ENCODE measurements at regions not wholly inside any gene's neighbourhood (a gene's known extent, or its start where the extent isn't known, plus 50 kb on each side); places are given as distances from the start of the nearest gene placed in this dataset.

DNA sequence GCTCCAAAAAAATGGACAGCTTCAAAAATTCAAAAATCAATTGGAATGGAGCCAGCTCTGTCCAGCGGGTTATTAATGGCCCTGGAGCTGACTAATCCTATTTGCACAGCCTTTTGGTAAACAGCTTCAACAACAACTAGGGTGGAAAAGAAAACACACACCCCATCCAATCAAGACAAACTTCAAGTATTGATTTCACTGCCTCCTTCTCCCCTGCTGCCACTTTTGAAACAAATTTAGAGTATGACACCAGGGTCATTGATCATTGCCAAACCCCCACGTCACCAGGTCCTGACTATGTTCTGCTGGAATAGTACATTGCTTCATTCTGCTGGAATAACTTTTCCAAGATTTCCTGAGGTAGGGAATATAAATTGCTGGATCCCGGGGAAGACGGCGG is 56.8 kb upstream of the GTF3A start:
- no peak for ATAC-seq (ENCODE audit: poor library complexity)
- TF ChIP-seq, protein P1, sequence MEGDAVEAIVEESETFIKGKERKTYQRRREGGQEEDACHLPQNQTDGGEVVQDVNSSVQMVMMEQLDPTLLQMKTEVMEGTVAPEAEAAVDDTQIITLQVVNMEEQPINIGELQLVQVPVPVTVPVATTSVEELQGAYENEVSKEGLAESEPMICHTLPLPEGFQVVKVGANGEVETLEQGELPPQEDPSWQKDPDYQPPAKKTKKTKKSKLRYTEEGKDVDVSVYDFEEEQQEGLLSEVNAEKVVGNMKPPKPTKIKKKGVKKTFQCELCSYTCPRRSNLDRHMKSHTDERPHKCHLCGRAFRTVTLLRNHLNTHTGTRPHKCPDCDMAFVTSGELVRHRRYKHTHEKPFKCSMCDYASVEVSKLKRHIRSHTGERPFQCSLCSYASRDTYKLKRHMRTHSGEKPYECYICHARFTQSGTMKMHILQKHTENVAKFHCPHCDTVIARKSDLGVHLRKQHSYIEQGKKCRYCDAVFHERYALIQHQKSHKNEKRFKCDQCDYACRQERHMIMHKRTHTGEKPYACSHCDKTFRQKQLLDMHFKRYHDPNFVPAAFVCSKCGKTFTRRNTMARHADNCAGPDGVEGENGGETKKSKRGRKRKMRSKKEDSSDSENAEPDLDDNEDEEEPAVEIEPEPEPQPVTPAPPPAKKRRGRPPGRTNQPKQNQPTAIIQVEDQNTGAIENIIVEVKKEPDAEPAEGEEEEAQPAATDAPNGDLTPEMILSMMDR (IDR thresholded peaks at IDR 0.05) = no peak
- ChIA-PET CTCF (interaction anchor here (1.2 kb wide), 1 partner anchor 459 kb away, joined by 3 read pairs; no protein-coding TSS in a partner anchor), POLR2A (interaction anchor here (0.6 kb wide), 1 partner anchor 78 kb away, joined by 3 read pairs; no protein-coding TSS in a partner anchor)
- H3K27ac ChIP-seq (ENCODE audit: low read depth in 1 of 2, low read length in 2 of 2) = no peak overlapping the region
- H3K4me3 Mint-ChIP-seq = no peak overlapping the region
- H3K36me3 ChIP-seq (ENCODE audit: insufficient read depth, low read length) = no peaks in the 10 kb centered on the region
- H3K27me3 Mint-ChIP-seq = peaks cover 37% of the 10 kb centered on the region
- H3K36me3 Mint-ChIP-seq (ENCODE audit: low read depth) = no peaks in the 10 kb centered on the region
- H3K27me3 ChIP-seq (ENCODE audit: control insufficient read depth in 1 of 2, insufficient read depth in 2 of 2, low read length in 2 of 2) = peaks cover 8 to 12% of the 10 kb centered on the region in 2 experiments
- peaks cover 0 to 2% of the 10 kb centered on the region in 2 experiments for H3K9me3 ChIP-seq (ENCODE audit: control insufficient read depth in 1 of 2, insufficient read depth in 1 of 2, low read length in 2 of 2)
- H3K9me3 Mint-ChIP-seq = no peaks in the 10 kb centered on the region
- no peak overlapping the region for H3K27ac Mint-ChIP-seq
- H3K4me1 Mint-ChIP-seq (ENCODE audit: low read depth) = no peaks in the 10 kb centered on the region
- peaks cover under 1% of the 10 kb centered on the region for H3K4me1 ChIP-seq (ENCODE audit: insufficient read depth, low read length)
- intact Hi-C loops (cut with DNase I, micrococcal nuclease) = no loop called here
- no peak overlapping the region for H3K4me3 ChIP-seq (ENCODE audit: low read length)
- DNase-seq = no peak

DNA sequence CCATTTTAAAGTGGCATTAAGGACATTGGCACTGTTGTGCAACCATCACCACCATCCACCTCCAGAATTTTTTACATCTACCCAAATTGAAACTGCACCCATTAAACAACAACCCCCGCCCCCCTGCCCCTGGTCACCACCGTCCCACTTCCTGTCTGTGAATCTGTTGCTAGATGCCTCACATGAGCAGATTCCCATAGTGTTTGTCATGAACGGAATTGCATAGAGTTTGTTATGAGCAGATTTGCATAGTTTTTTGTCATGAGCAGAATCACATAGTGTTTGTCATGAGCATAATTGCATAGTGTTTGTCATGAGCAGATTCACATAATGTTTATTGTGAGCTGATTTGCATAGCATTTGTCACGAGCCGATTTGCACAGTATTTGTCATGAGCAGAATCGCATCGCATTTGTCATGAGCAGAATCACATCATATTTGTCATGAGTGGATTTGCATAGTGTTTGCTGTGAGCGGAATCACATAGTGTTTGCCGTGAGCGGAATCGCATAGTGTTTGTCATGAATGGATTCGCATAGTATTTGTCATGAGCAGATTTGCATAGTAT is 54.0 kb upstream of the GTF3A start:
- Histone ChIP-seq H3K36me3 (ENCODE audit: insufficient read depth, low read length) (no peaks in the 10 kb centered on the region), H3K4me3 (ENCODE audit: low read length) (no peak overlapping the region), H3K27ac (ENCODE audit: low read depth in 1 of 2, low read length in 2 of 2) (no peak overlapping the region), H3K4me1 (ENCODE audit: insufficient read depth, low read length) (peaks cover 3% of the 10 kb centered on the region), H3K9me3 (ENCODE audit: control insufficient read depth in 1 of 2, insufficient read depth in 1 of 2, low read length in 2 of 2) (no peaks in the 10 kb centered on the region), H3K27me3 (ENCODE audit: control insufficient read depth in 1 of 2, insufficient read depth in 2 of 2, low read length in 2 of 2) (peaks cover 11 to 15% of the 10 kb centered on the region in 2 experiments)
- Mint-ChIP-seq H3K4me3 (no peak overlapping the region), H3K27ac (no peak overlapping the region), H3K9me3 (no peaks in the 10 kb centered on the region), H3K36me3 (ENCODE audit: low read depth) (no peaks in the 10 kb centered on the region), H3K4me1 (ENCODE audit: low read depth) (peaks cover 5% of the 10 kb centered on the region), H3K27me3 (peaks cover 43% of the 10 kb centered on the region)
- intact Hi-C loops (cut with DNase I, micrococcal nuclease) = loop anchor here in 1 of 2 experiments (10.0 kb wide), 1 partner anchor 164 kb away; no protein-coding TSS in a partner anchor
- CTCF ChIA-PET = no interaction called here
- TF ChIP-seq, protein P1 (IDR thresholded peaks at IDR 0.05) = no peak
- DNase-seq = no peak
- POLR2A ChIA-PET = no interaction called here
- ATAC-seq (ENCODE audit: poor library complexity) = no peak

DNA sequence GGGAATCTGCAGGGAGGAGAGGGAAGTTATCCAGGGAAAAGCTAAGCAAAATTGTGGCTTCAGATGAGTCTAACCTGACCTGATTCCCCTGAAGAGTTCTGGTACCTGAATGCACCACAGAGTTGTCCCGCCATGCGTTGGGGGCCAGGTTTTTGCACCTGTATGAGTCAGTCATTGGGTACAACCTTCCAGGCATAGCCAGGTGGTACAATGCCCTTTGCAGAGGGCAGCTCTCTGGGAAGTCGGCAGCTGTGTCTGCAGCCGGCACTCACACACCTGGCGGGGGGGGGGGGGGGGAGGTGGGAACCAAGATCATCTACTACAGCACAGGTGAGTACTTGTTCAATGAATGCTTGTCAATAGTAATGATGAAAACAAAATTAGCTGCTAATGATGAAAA is 52.5 kb upstream of the GTF3A start:
- H3K4me3 ChIP-seq (ENCODE audit: low read length) = no peak overlapping the region
- no peaks in the 10 kb centered on the region for H3K9me3 Mint-ChIP-seq
- no peak for DNase-seq
- H3K4me1 ChIP-seq (ENCODE audit: insufficient read depth, low read length) = peaks cover 3% of the 10 kb centered on the region
- H3K9me3 ChIP-seq (ENCODE audit: control insufficient read depth in 1 of 2, insufficient read depth in 1 of 2, low read length in 2 of 2) = no peaks in the 10 kb centered on the region
- H3K27me3 ChIP-seq (ENCODE audit: control insufficient read depth in 1 of 2, insufficient read depth in 2 of 2, low read length in 2 of 2) = peaks cover 11 to 15% of the 10 kb centered on the region in 2 experiments
- H3K27ac ChIP-seq (ENCODE audit: low read depth in 1 of 2, low read length in 2 of 2) = no peak overlapping the region
- peaks cover 5% of the 10 kb centered on the region for H3K4me1 Mint-ChIP-seq (ENCODE audit: low read depth)
- peaks cover 48% of the 10 kb centered on the region for H3K27me3 Mint-ChIP-seq
- no peaks in the 10 kb centered on the region for H3K36me3 ChIP-seq (ENCODE audit: insufficient read depth, low read length)
- H3K27ac Mint-ChIP-seq = no peak overlapping the region
- intact Hi-C loops (cut with DNase I, micrococcal nuclease) = loop anchor here in 1 of 2 experiments (10.0 kb wide), 1 partner anchor 163 kb away; no protein-coding TSS in a partner anchor
- no peaks in the 10 kb centered on the region for H3K36me3 Mint-ChIP-seq (ENCODE audit: low read depth)
- H3K4me3 Mint-ChIP-seq = no peak overlapping the region
- ATAC-seq (ENCODE audit: poor library complexity) = no peak
- CTCF ChIA-PET = interaction anchor here (0.6 to 0.9 kb wide), 2 partner anchors 143 to 465 kb away, joined by 3 read pairs; no protein-coding TSS in a partner anchor
- TF ChIP-seq, protein P1 (IDR thresholded peaks at IDR 0.05) = no peak
- POLR2A ChIA-PET = no interaction called here
